ENCODE measurements at regions not wholly inside any gene's neighbourhood (a gene's known extent, or its start where the extent isn't known, plus 50 kb on each side); places are given as distances from the start of the nearest gene placed in this dataset.

DNA sequence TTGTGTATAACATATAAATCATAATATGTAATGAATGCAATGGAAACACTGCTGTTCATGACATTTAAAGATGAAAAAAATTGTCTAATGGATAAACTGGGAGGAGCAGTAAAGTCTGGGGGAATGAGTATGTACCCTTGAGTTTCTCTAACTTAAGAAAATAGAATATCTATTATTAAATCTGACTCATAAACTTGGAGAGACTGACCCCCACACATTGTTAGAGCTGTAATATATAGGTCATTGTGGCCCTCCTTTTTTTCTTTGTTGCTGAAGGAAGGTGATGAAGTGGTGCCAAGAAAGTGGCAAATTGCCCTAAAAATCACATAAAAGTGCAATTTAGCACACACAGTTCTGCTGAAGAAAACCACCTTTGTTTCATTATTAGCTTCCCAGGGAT lies 389.8 kb upstream of the RARB start:
- TF ChIP-seq EZH2phosphoT487 (IDR thresholded peaks at IDR 0.05; ENCODE audit: insufficient read depth, low read depth) (no peak), EZH2 (IDR thresholded peaks at IDR 0.05; ENCODE audit: insufficient read depth, poor library complexity, severe bottlenecking) (no peak)
- in situ Hi-C loops (cut with MboI) = no loop called here
- DNase-seq = no peak
- Histone ChIP-seq H3K9me2 (ENCODE audit: insufficient read depth) (no peaks in the 10 kb centered on the region), H3K27me3 (replicated peaks; ENCODE audit: insufficient read depth) (no peaks in the 10 kb centered on the region), H3F3A (ENCODE audit: insufficient read depth) (no peaks in the 10 kb centered on the region), H3K4me2 (ENCODE audit: unreplicated experiment) (no peak overlapping the region), H3K79me2 (ENCODE audit: insufficient read depth) (no peaks in the 10 kb centered on the region), H3K4me1 (ENCODE audit: insufficient read depth) (peaks cover 9% of the 10 kb centered on the region; the same call in 1 of the 2 replicates), H3K9ac (no peak overlapping the region), H3K9me3 (ENCODE audit: low read depth) (no peaks in the 10 kb centered on the region), H2AFZ (no peak overlapping the region), H3K36me3 (ENCODE audit: low read depth) (no peaks in the 10 kb centered on the region), H3K27ac (no peak overlapping the region), H3K4me3 (no peak overlapping the region), H4K20me1 (ENCODE audit: insufficient read depth) (no peaks in the 10 kb centered on the region)

DNA sequence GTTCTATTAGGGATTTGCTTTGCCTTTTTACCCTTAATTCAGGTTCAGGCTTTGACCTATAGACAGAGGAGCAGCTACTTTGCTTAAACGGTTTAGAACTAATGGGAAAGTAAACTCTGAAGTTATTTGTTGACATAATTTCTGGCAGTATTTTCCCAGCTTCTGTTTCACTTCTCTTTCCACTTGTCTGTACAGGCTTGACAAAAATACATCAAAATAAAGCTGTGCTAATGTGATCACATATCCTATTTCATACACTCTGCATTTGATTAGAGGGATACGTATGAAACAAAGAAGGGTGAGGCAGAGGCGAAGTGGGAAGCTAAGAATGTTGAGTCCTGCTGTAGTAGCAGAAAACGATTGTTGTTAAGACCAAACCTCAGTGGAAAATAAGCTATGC lies 389.1 kb upstream of the RARB start:
- TF ChIP-seq EZH2 (IDR thresholded peaks at IDR 0.05; ENCODE audit: insufficient read depth, poor library complexity, severe bottlenecking) (no peak), EZH2phosphoT487 (IDR thresholded peaks at IDR 0.05; ENCODE audit: insufficient read depth, low read depth) (no peak)
- H3K79me2 ChIP-seq (ENCODE audit: insufficient read depth) = no peaks in the 10 kb centered on the region
- no peak overlapping the region for H3K9ac ChIP-seq
- H3K9me2 ChIP-seq (ENCODE audit: insufficient read depth) = no peaks in the 10 kb centered on the region
- no peak overlapping the region for H2AFZ ChIP-seq
- no peak overlapping the region for H3K4me2 ChIP-seq (ENCODE audit: unreplicated experiment)
- no peaks in the 10 kb centered on the region for H3F3A ChIP-seq (ENCODE audit: insufficient read depth)
- H3K27ac ChIP-seq = no peak overlapping the region
- DNase-seq = no peak
- H3K36me3 ChIP-seq (ENCODE audit: low read depth) = no peaks in the 10 kb centered on the region
- WGBS, 2 experiments (ENCODE audit: low coverage in 1 of 2, low lambda C conversion rate in 2 of 2, missing lambda C conversion rate in 2 of 2) = 26 to 35% methylated on average over 4 of the region's 4 CpGs
- H3K27me3 ChIP-seq (replicated peaks; ENCODE audit: insufficient read depth) = no peaks in the 10 kb centered on the region
- in situ Hi-C loops (cut with MboI) = no loop called here
- H3K9me3 ChIP-seq (ENCODE audit: low read depth) = no peaks in the 10 kb centered on the region
- no peaks in the 10 kb centered on the region for H4K20me1 ChIP-seq (ENCODE audit: insufficient read depth)
- no peak overlapping the region for H3K4me3 ChIP-seq
- H3K4me1 ChIP-seq (ENCODE audit: insufficient read depth) = peaks cover 9% of the 10 kb centered on the region; the same call in 1 of the 2 replicates

DNA sequence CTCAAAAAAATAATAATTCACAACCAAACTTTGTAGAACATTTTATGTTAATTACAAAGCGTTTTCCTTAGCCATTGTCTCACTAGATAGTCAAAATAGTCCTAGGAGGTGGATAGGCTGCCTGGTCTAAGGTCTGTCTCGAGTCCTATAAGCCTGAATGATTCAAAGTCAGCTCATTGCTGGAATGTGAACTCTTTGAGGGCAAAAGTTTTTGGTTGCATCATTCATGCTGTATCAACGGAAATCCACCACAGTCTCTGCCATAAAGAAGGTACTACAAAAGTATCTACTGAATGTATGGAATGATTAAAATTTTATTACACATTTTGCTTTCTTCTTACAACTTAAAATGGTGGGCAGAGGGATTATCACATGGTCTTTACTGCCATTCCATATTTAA lies 387.3 kb upstream of the RARB start:
- H3K79me2 ChIP-seq (ENCODE audit: insufficient read depth) = no peaks in the 10 kb centered on the region
- peaks cover 9% of the 10 kb centered on the region; the same call in 1 of the 2 replicates for H3K4me1 ChIP-seq (ENCODE audit: insufficient read depth)
- no peaks in the 10 kb centered on the region for H3K36me3 ChIP-seq (ENCODE audit: low read depth)
- no peak overlapping the region for H3K4me3 ChIP-seq
- peak; percentile 24 for DNase-seq
- H3K9me2 ChIP-seq (ENCODE audit: insufficient read depth) = no peaks in the 10 kb centered on the region
- H4K20me1 ChIP-seq (ENCODE audit: insufficient read depth) = no peaks in the 10 kb centered on the region
- in situ Hi-C loops (cut with MboI) = no loop called here
- no peaks in the 10 kb centered on the region for H3F3A ChIP-seq (ENCODE audit: insufficient read depth)
- WGBS, 2 experiments (ENCODE audit: low coverage in 1 of 2, low lambda C conversion rate in 2 of 2, missing lambda C conversion rate in 2 of 2) = 27% methylated on average over 3 of the region's 3 CpGs
- no peaks in the 10 kb centered on the region for H3K27me3 ChIP-seq (replicated peaks; ENCODE audit: insufficient read depth)
- H3K27ac ChIP-seq = no peak overlapping the region
- no peaks in the 10 kb centered on the region for H3K9me3 ChIP-seq (ENCODE audit: low read depth)
- no peak overlapping the region for H3K4me2 ChIP-seq (ENCODE audit: unreplicated experiment)
- H2AFZ ChIP-seq = no peak overlapping the region
- H3K9ac ChIP-seq = no peak overlapping the region
- TF ChIP-seq EZH2 (IDR thresholded peaks at IDR 0.05; ENCODE audit: insufficient read depth, poor library complexity, severe bottlenecking) (no peak), EZH2phosphoT487 (IDR thresholded peaks at IDR 0.05; ENCODE audit: insufficient read depth, low read depth) (no peak)

GRCh38 chr3:25041871-25042584 lies 386.0 kb upstream of the RARB start:
- no peak for DNase-seq
- no peaks in the 10 kb centered on the region for H3K9me3 ChIP-seq (ENCODE audit: low read depth)
- no peaks in the 10 kb centered on the region for H3F3A ChIP-seq (ENCODE audit: insufficient read depth)
- H3K27me3 ChIP-seq (replicated peaks; ENCODE audit: insufficient read depth) = no peaks in the 10 kb centered on the region
- no peaks in the 10 kb centered on the region for H3K36me3 ChIP-seq (ENCODE audit: low read depth)
- in situ Hi-C loops (cut with MboI) = no loop called here
- no peaks in the 10 kb centered on the region for H3K9me2 ChIP-seq (ENCODE audit: insufficient read depth)
- no peak for TF ChIP-seq EZH2 (IDR thresholded peaks at IDR 0.05; ENCODE audit: insufficient read depth, poor library complexity, severe bottlenecking)
- TF ChIP-seq EZH2phosphoT487 (IDR thresholded peaks at IDR 0.05; ENCODE audit: insufficient read depth, low read depth) = no peak
- H2AFZ ChIP-seq = no peak overlapping the region
- no peak overlapping the region for H3K4me3 ChIP-seq
- no peaks in the 10 kb centered on the region for H3K79me2 ChIP-seq (ENCODE audit: insufficient read depth)
- peaks cover 9% of the 10 kb centered on the region; the same call in 1 of the 2 replicates for H3K4me1 ChIP-seq (ENCODE audit: insufficient read depth)
- WGBS, 2 experiments (ENCODE audit: low coverage in 1 of 2, low lambda C conversion rate in 2 of 2, missing lambda C conversion rate in 2 of 2) = 57 to 58% methylated on average over 3 of the region's 3 CpGs
- no peak overlapping the region for H3K27ac ChIP-seq
- no peaks in the 10 kb centered on the region for H4K20me1 ChIP-seq (ENCODE audit: insufficient read depth)
- H3K4me2 ChIP-seq (ENCODE audit: unreplicated experiment) = no peak overlapping the region
- no peak overlapping the region for H3K9ac ChIP-seq

All from GM23248 (cell line).